OCI-LY1 (cell line): ENCODE measurements at regions not wholly inside any gene's neighbourhood (a gene's known extent, or its start where the extent isn't known, plus 50 kb on each side); places are given as distances from the start of the nearest gene placed in this dataset.

ENCODE experiments used
- EZH2 ChIP-seq: fragments of 200-600 bp; sonication (generic), shearing (Covaris generic); IDR thresholded peaks from 2 replicates; pipeline ENCODE4 v1.8.0; 2017; ENCODE audit warnings: borderline replicate concordance, mixed run types, mild to moderate bottlenecking, antibody characterized with exemption, low read length, moderate library complexity, mixed read lengths
- TF ChIP-seq, protein P1 (sequence below): fragments of 200-600 bp; sonication (generic), shearing (Covaris generic); IDR thresholded peaks from 2 replicates; pipeline ENCODE4 v1.5.1; 2017; ENCODE audit warnings: mild to moderate bottlenecking, antibody characterized with exemption, low read length, moderate library complexity, mixed read lengths

- TF ChIP-seq, protein P1, sequence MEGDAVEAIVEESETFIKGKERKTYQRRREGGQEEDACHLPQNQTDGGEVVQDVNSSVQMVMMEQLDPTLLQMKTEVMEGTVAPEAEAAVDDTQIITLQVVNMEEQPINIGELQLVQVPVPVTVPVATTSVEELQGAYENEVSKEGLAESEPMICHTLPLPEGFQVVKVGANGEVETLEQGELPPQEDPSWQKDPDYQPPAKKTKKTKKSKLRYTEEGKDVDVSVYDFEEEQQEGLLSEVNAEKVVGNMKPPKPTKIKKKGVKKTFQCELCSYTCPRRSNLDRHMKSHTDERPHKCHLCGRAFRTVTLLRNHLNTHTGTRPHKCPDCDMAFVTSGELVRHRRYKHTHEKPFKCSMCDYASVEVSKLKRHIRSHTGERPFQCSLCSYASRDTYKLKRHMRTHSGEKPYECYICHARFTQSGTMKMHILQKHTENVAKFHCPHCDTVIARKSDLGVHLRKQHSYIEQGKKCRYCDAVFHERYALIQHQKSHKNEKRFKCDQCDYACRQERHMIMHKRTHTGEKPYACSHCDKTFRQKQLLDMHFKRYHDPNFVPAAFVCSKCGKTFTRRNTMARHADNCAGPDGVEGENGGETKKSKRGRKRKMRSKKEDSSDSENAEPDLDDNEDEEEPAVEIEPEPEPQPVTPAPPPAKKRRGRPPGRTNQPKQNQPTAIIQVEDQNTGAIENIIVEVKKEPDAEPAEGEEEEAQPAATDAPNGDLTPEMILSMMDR: no peak
- no peak for TF ChIP-seq EZH2
These were observed 140.6 kb upstream of the CXADR start for GRCh38 chr21:17372200-17372599.
